ENCODE measurements at regions not wholly inside any gene's neighbourhood (a gene's known extent, or its start where the extent isn't known, plus 50 kb on each side); places are given as distances from the start of the nearest gene placed in this dataset.

- no peak for TF ChIP-seq CTCF (IDR thresholded peaks at IDR 0.05)
- TF ChIP-seq POLR2A (IDR thresholded peaks at IDR 0.05), result no peak
Observed at GRCh38 chr6:141884850-141885249, 247.9 kb upstream of the GJE1 start.
